Fibroblast of peridontal ligament (primary cell): ENCODE measurements at regions not wholly inside any gene's neighbourhood (a gene's known extent, or its start where the extent isn't known, plus 50 kb on each side); places are given as distances from the start of the nearest gene placed in this dataset.
A peak's percentile ranks its signal among the peaks of the same experiment; 100 is the strongest.
"Not testable (repeated sequence)": the region's sequence is repeated elsewhere in the genome, so short reads cannot be mapped to it uniquely, and the experiment has no call there.

Experiments
- DNase-seq: peaks from one replicate; pipeline ENCODE4 v3.0.0-alpha.2; 2010; ENCODE audit errors: extremely low read depth

DNA sequence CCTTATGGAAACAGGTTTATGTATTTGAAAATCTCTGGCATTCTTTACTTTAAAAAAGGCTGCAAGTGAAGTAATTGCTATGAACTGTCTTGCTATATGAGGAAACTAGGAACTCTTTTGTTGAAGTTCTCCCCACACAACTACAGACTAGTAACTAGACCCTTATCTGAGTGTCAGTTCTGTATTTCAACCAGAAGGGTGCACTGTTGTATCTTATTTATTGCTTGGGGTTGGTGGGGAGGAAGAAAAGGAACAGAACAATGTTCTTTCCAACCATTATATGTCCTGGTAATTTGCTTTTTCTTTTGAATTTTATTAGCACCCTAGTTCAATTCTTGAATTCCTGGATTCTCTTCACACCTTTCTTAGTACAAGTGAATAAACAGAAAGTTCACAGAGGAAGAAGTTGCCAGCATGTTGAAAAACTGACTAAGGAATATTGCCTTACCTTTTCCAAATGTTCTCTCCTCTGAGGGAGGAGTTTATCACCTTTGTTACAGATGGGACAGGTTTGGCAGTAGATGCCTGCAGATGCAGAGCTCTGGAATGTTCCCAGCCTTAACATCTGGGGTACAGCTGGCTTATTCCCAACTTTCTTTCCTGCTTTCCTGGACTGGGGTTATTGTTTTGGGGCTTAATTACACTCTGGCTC lies 162.4 kb upstream of the CFAP20DC start:
- peak; percentile 76 for DNase-seq

- no peak for DNase-seq
These were observed 160.4 kb upstream of the CFAP20DC start for GRCh38 chr3:59210260-59210659.

- DNase-seq = peak; percentile 73
These were observed 142.6 kb upstream of the CFAP20DC start for GRCh38 chr3:59192473-59192872.

- DNase-seq = no peak
These were observed 141.8 kb upstream of the CFAP20DC start for GRCh38 chr3:59191651-59192050.

- DNase-seq = no peak
These were observed 140.1 kb upstream of the CFAP20DC start for GRCh38 chr3:59189939-59190338.

- no peak for DNase-seq
These were observed 139.7 kb upstream of the CFAP20DC start for GRCh38 chr3:59189526-59189925.

- no peak for DNase-seq
These were observed 136.9 kb upstream of the CFAP20DC start for GRCh38 chr3:59186725-59187124.

GRCh38 chr3:59185591-59186369 lies 136.0 kb upstream of the CFAP20DC start:
- peak; percentile 38 for DNase-seq

DNA sequence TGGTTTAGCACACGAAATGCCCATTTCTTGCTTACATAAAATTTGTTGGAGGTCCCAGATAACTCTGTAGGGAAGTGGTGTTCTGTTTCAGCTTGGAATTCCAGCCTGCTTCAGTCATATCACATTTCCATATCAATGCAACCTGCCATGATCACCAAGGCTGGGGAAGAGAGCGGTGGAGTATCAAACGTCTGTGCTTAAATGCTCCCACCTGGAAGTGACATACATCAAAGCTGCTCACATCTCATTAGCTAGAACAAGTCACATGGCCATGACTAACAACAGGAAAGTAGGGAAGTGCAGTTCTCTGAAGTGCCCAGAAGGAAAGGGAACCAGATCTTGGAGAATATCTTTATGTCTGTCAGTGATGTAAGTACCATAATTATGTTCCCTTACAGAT lies 130.2 kb upstream of the CFAP20DC start:
- DNase-seq = no peak

- no peak for DNase-seq
These were observed 128.9 kb upstream of the CFAP20DC start for GRCh38 chr3:59178698-59179097.

DNA sequence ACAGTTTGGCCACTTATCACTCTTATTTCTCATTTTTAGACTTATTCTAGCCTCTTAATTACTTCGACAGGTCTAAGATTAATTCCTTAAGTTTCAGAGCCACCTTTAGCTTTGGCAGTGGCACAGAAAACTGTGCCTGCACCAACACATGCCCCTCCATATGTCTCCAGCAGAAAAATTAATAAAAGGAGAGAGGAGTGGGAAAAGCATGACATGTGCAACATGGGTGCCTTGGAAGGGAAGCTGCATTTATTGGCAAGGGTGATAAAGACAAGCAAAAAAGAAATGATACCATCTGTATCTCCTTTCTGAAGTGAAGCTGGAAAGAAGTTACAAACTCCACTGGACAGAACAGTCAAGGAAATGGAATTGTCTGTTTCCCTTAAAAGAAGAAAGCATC lies 121.7 kb upstream of the CFAP20DC start:
- no peak for DNase-seq

GRCh38 chr3:59170166-59170565 lies 120.3 kb upstream of the CFAP20DC start:
- DNase-seq = not testable (repeated sequence)

DNA sequence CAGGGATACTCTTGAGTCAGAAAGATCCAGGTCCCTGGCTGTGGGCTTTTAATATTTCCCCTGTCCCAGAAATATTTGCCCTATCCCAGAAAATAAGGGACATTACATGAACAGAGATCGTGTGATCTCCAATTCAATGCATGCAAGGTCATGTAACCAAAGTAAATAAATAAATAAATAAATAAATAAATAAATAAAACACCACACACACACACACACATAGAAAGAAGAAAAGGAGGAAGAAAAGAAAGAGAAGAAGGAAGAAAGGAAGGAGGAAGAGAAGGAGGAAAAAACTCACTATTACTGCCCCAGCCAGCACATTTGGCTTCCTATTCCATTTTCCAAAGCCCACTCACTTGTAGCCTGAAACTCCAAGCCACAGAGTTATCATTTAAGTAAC lies 117.9 kb upstream of the CFAP20DC start:
- no peak for DNase-seq

DNA sequence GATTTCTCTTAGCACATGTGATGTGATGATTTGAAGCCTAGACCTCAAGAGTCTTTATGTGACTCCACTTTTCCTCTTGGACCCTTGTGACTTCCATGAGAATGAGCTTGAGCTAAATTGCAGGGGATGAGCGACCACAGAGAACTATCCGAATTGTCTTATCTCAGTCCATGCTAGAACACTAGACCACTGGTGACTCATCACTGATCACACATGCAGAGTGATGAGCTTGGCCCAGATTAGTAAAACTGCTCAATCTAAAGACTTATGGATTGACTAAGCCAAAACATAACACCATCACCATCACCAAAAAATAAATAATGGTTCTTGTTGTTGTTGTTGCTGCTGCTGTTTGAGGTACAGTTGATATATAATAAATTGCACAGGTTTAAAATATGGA lies 114.1 kb upstream of the CFAP20DC start:
- DNase-seq = no peak

GRCh38 chr3:59161048-59161447 lies 111.2 kb upstream of the CFAP20DC start:
- DNase-seq = no peak

DNA sequence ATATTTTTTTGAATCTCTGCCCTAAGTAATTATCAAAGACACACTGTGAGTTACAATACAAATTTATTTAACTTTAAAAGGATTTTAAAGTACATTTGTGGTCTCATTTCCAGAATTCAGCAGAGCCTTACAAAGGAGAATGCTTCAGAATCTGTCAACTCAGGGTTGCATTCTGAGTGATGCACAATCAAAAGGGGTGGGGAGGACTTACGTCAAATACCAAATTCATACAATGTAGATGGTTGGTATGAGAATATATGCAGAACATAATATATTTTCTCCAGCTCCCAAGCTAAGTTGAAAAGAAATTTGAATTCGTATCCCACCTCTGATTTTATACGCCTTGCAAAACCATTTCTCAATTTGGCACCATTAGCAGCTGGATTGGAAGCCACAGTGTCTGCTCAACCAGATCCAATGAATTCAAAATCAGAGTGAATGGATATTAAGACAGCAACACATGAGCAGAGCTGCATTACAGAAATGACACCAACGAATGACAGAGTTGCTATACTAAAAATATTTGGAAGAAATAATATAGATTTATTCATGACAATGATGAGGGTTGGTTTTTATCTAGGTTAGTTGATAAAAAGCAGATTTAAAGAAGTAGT lies 110.4 kb upstream of the CFAP20DC start:
- DNase-seq = no peak

DNA sequence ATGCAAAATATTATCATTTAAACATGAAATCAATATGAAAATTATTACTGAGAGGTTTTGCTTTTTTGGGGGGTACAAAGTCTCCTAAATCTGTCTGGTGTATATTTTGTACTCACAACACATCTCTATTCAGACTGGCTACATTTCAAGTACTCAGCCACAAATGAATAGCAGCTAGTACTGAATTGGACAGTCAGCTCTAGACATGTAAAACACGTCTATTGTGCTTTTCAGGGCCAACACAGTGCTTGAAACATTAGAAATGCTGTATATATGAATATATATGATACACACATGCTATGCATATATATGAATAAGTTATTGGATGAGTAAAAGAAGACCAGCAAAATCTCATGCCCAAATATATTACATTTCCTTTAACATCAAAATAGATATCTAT lies 103.8 kb upstream of the CFAP20DC start:
- no peak for DNase-seq

DNA sequence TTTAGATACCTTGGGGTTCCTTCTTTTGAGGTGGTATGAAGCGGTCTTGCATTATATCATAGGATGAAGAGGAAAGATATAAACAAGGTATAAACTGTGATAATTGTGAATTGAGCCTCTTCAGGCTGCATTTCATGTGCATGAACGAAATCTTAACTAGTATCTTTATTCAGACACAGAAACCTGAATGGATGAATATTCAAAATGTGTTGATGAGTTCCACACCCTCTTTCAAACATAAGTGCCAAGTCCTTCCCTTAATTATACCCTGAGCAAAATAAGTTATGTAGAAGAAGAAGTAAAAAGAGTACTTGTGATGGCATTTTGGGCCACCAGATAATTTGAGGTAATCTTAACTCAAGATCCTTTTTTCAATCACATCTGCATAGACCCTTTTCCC lies 103.1 kb upstream of the CFAP20DC start:
- DNase-seq = no peak

- no peak for DNase-seq
These were observed 100.2 kb upstream of the CFAP20DC start for GRCh38 chr3:59150039-59150438.

- DNase-seq = no peak
These were observed 99.3 kb upstream of the CFAP20DC start for GRCh38 chr3:59149166-59149565.

DNA sequence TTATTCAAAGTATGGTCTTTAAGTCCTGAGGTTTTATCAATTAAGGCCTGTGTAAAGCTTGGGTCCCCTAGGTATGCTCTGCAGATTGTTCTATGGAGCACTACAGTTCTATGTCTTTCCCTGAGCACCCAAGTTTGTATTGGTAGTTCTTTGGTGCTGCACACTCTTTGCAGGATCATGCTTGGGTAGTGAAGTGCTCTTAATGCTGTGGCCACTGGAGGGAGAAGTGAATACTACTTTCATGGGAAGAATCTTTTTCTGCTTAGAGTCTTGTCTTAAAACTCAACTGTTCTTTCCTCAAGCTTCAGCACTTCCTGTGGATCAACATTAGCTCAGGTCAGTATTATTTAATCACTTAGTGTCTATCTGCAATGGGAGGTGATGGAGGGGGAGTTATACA lies 93.6 kb upstream of the CFAP20DC start:
- peak; percentile 21 for DNase-seq

GRCh38 chr3:59142556-59142955 lies 92.7 kb upstream of the CFAP20DC start:
- DNase-seq = no peak

DNA sequence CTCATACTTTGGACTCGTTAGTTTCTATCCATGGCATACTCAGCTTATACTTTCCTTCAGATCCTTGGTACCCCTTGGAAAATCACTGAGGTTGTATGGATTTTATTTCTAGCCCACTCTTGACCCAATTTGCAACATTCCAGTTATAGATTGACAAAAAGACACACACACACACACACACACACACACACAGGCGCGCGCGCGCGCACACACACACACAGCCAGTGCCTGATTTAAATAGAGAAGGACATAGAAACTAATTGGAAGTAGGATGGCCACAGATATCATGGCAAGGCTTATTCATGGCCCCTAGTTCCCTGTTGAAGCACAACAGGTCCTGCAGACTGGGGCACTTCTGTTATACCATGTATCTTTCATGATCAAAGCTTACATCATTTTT lies 89.1 kb upstream of the CFAP20DC start:
- no peak for DNase-seq
